ENCODE measurements at regions not wholly inside any gene's neighbourhood (a gene's known extent, or its start where the extent isn't known, plus 50 kb on each side); places are given as distances from the start of the nearest gene placed in this dataset.

GRCh38 chr15:92553317-92553716 lies 102.3 kb downstream of the FAM174B start:
- TF ChIP-seq CTCF (conservative IDR thresholded peaks at IDR 0.05; ENCODE audit: low read depth, low read length) (no peak), EZH2 (IDR thresholded peaks at IDR 0.05; ENCODE audit: low read length, unreplicated experiment) (no peak), EZH2phosphoT487 (IDR thresholded peaks at IDR 0.05; ENCODE audit: borderline replicate concordance, low read length) (no peak)

All from PC-3 (cell line).